Panc1 (cell line): ENCODE measurements at regions not wholly inside any gene's neighbourhood (a gene's known extent, or its start where the extent isn't known, plus 50 kb on each side); places are given as distances from the start of the nearest gene placed in this dataset.
"Not testable (repeated sequence)": the region's sequence is repeated elsewhere in the genome, so short reads cannot be mapped to it uniquely, and the experiment has no call there.

Source experiments
- ATAC-seq: fragments of 200-7000 bp; cut with Tn5 transposase; 2 replicates; pipeline ENCODE4 v1.9.1; 2020; ENCODE audit warnings: mild to moderate bottlenecking, moderate library complexity
- BruUV-seq: library from RNA; stranded (reverse); fragments of 400-500 nt; replicated peaks from 2 replicates; lab custom pipeline; 2021; lab: Mats Ljungman, UMichigan
- CTCF ChIA-PET: fragments of 300-600 bp; sonication (Branson Sonifier 250); formaldehyde crosslinking; loops from one replicate; lab custom pipeline; 2022; ENCODE audit warnings: antibody characterized with exemption; lab: Charles Lee
- POLR2A ChIA-PET: fragments of 300-600 bp; sonication (Branson Sonifier 250); formaldehyde crosslinking; loops from one replicate; lab custom pipeline; 2022; ENCODE audit warnings: antibody characterized with exemption; lab: Charles Lee
- DNase-seq: peaks from one replicate; pipeline ENCODE4 v3.0.0-alpha.2; 2010; ENCODE audit warnings: low read depth, low spot score
- H3K27ac ChIP-seq: 2 replicates; pipeline ENCODE4 v1.5.1; 2011; ENCODE audit warnings: mild to moderate bottlenecking, low read length, inconsistent platforms
- H3K27me3 ChIP-seq: fragments of 200-500 bp; sonication (Bioruptor generic); 2 replicates; pipeline ENCODE4 v1.6.0; 2014; ENCODE audit warnings: low read length, inconsistent platforms; ENCODE audit not compliant: control insufficient read depth, insufficient read depth
- H3K36me3 ChIP-seq: fragments of 200-500 bp; sonication (Bioruptor generic); 2 replicates; pipeline ENCODE4 v1.5.1; 2014; ENCODE audit warnings: inconsistent platforms, mild to moderate bottlenecking, low read length, moderate library complexity; ENCODE audit not compliant: control insufficient read depth, insufficient read depth
- H3K4me1 ChIP-seq: 2 replicates; pipeline ENCODE4 v1.5.1; 2011; ENCODE audit warnings: inconsistent platforms, mild to moderate bottlenecking, low read length, moderate library complexity; ENCODE audit not compliant: control insufficient read depth, insufficient read depth
- H3K4me3 ChIP-seq, 2 experiments: 2 replicates each; pipeline ENCODE4 v1.5.1; 2011 to 2012; ENCODE audit warnings: low read depth in 2 of 2, low read length in 2 of 2, mild to moderate bottlenecking in 2 of 2, inconsistent platforms in 1 of 2, moderate library complexity in 1 of 2
- H3K9me3 ChIP-seq: fragments of 200-500 bp; sonication (Bioruptor generic); 2 replicates; pipeline ENCODE4 v1.5.1; 2014; ENCODE audit warnings: low read depth, mild to moderate bottlenecking, inconsistent platforms, low read length, moderate library complexity; ENCODE audit not compliant: control insufficient read depth, insufficient read depth
- in situ Hi-C: cut with HindIII; loops from 2 replicates; pipeline ENCODE4 v1.10.0; 2016; ENCODE audit warnings: low sequenced_read_pairs, low pct_unique_long_range_greater_than_20kb
- intact Hi-C: fragments of 100-400 bp; cut with micrococcal nuclease; formaldehyde crosslinking; loops from one replicate; pipeline ENCODE4 v1.10.0; 2022; ENCODE audit not compliant: unreplicated experiment

GRCh38 chr2:89195636-89196251, 504.3 kb downstream of the RPIA start:
- H3K27ac ChIP-seq, BruUV-seq, POLR2A ChIA-PET, H3K27me3 ChIP-seq, H3K36me3 ChIP-seq, ATAC-seq, intact Hi-C loops, H3K4me1 ChIP-seq, H3K4me3 ChIP-seq, in situ Hi-C loops, CTCF ChIA-PET, H3K9me3 ChIP-seq, DNase-seq: not testable (repeated sequence)

DNA sequence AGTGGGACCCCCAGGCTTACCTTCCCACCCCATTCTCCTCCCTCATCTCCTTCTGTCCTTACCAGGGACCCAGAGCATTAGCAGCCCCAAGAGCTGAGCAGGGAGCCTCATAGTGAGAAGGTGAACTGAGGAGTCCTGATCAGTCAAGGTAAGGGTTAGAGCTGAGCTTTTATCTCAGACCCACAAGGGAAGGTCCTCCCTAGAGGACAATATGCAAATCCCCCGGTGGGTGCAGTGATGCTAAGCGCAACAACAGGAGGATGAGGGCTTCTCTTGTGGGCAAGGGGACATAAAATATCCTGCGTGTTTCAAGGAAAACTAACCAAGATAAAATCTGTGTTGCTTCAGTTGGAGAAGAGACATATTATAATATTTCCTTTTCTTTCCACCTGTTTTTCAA, 505.2 kb downstream of the RPIA start:
- H3K27me3 ChIP-seq, H3K4me1 ChIP-seq, ATAC-seq, DNase-seq, H3K9me3 ChIP-seq, intact Hi-C loops, in situ Hi-C loops, BruUV-seq, POLR2A ChIA-PET, H3K27ac ChIP-seq, H3K36me3 ChIP-seq, H3K4me3 ChIP-seq, CTCF ChIA-PET: not testable (repeated sequence)

- POLR2A ChIA-PET, H3K27me3 ChIP-seq, intact Hi-C loops, ATAC-seq, in situ Hi-C loops, BruUV-seq, H3K36me3 ChIP-seq, H3K9me3 ChIP-seq, H3K4me1 ChIP-seq, CTCF ChIA-PET, H3K27ac ChIP-seq, H3K4me3 ChIP-seq, DNase-seq: not testable (repeated sequence)
These were observed 506.6 kb downstream of the RPIA start for GRCh38 chr2:89198026-89198425.

- intact Hi-C loops, H3K27ac ChIP-seq, CTCF ChIA-PET, H3K36me3 ChIP-seq, DNase-seq, in situ Hi-C loops, ATAC-seq, POLR2A ChIA-PET, H3K4me3 ChIP-seq, H3K4me1 ChIP-seq, BruUV-seq, H3K27me3 ChIP-seq, H3K9me3 ChIP-seq: not testable (repeated sequence)
These were observed 508.2 kb downstream of the RPIA start for GRCh38 chr2:89199453-89200246.

DNA sequence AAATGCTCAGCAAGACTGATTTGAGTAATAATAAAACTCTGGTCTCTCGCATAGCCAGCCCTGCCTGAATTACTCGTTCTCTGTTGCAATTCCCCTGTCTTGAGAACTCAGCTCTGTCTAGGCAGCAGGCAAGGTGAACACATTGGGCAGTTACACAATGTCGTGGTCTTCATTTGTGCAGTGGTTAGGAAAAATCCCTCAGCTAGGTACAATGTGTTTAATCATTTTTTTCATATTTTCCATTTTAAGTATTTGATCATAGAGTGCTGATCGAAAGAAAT, 508.7 kb downstream of the RPIA start:
- BruUV-seq, POLR2A ChIA-PET, H3K9me3 ChIP-seq, intact Hi-C loops, H3K36me3 ChIP-seq, CTCF ChIA-PET, H3K27ac ChIP-seq, ATAC-seq, H3K4me1 ChIP-seq, DNase-seq, H3K27me3 ChIP-seq, in situ Hi-C loops, H3K4me3 ChIP-seq: not testable (repeated sequence)

DNA sequence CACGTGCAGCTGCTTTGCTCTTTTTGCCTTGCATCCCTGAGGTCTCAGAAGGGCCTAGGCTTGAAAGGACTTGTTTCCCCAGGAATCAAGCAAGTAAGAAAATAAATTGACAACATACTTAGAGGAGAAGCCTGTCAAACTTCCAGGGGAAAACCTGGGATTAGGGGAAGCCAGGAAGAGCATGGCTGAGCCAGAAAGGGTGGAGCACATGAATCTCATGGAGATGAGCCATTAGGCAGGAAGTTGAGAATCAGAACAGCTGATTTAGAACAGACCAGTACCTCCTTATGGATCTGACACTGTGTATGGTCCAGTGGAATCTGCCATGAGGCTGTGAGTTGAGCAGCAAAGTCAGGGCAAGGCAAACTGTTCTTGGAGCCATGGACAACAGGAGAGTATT, 511.0 kb downstream of the RPIA start:
- CTCF ChIA-PET, POLR2A ChIA-PET, H3K4me1 ChIP-seq, H3K27me3 ChIP-seq, intact Hi-C loops, H3K36me3 ChIP-seq, ATAC-seq, H3K9me3 ChIP-seq, H3K4me3 ChIP-seq, BruUV-seq, in situ Hi-C loops, H3K27ac ChIP-seq, DNase-seq: not testable (repeated sequence)
